ENCODE measurements at regions not wholly inside any gene's neighbourhood (a gene's known extent, or its start where the extent isn't known, plus 50 kb on each side); places are given as distances from the start of the nearest gene placed in this dataset.
"Not testable (repeated sequence)": the region's sequence is repeated elsewhere in the genome, so short reads cannot be mapped to it uniquely, and the experiment has no call there.

GRCh38 chr2:198874472-198874858 lies 583.3 kb downstream of the SATB2 start:
- H3K4me1 Mint-ChIP-seq: no peaks in the 10 kb centered on the region

GRCh38 chr2:198873503-198874471 lies 584.0 kb downstream of the SATB2 start:
- no peaks in the 10 kb centered on the region for H3K27me3 Mint-ChIP-seq
- no peak for ATAC-seq
- H3K4me1 Mint-ChIP-seq: no peaks in the 10 kb centered on the region
- no peak overlapping the region for H3K27ac Mint-ChIP-seq
- DNase-seq: no peak
- no peak overlapping the region for H3K4me3 Mint-ChIP-seq
- peaks cover 0 to 4% (median 0%) of the 10 kb centered on the region in 9 donors for H3K9me3 Mint-ChIP-seq
- POLR2A ChIA-PET: no interaction called here
- H3K36me3 Mint-ChIP-seq: no peaks in the 10 kb centered on the region

More at GRCh38 chr2:198874472-198874858, 583.3 kb downstream of the SATB2 start:
- Mint-ChIP-seq H3K27me3 (no peaks in the 10 kb centered on the region), H3K9me3 (peaks cover 0 to 4% (median 0%) of the 10 kb centered on the region in 9 donors), H3K36me3 (no peaks in the 10 kb centered on the region), H3K4me3 (no peak overlapping the region), H3K27ac (no peak overlapping the region)
- ATAC-seq: no peak
- DNase-seq: no peak
- POLR2A ChIA-PET: no interaction called here

- ATAC-seq (no peak), DNase-seq (no peak)
- H3K9me3 Mint-ChIP-seq: peaks cover 0 to 16% (median 9%) of the 10 kb centered on the region in 9 donors
- H3K27ac Mint-ChIP-seq: no peak overlapping the region
- POLR2A ChIA-PET: no interaction called here
- no peaks in the 10 kb centered on the region for H3K36me3 Mint-ChIP-seq
- no peaks in the 10 kb centered on the region for H3K4me1 Mint-ChIP-seq
- no peaks in the 10 kb centered on the region for H3K27me3 Mint-ChIP-seq
- no peak overlapping the region for H3K4me3 Mint-ChIP-seq
Observed at GRCh38 chr2:198863655-198864054, 594.1 kb downstream of the SATB2 start.

- ATAC-seq (no peak), DNase-seq (no peak)
- Mint-ChIP-seq H3K36me3 (peaks cover 0 to 4% (median 0%) of the 10 kb centered on the region in 3 donors), H3K27ac (no peak overlapping the region), H3K4me1 (no peaks in the 10 kb centered on the region), H3K9me3 (peaks cover 0 to 32% (median 10%) of the 10 kb centered on the region in 9 donors), H3K27me3 (no peaks in the 10 kb centered on the region), H3K4me3 (no peak overlapping the region)
- POLR2A ChIA-PET: no interaction called here
Observed at GRCh38 chr2:198861080-198861479, 596.7 kb downstream of the SATB2 start.

- Mint-ChIP-seq H3K36me3 (peaks cover 0 to 4% (median 0%) of the 10 kb centered on the region in 3 donors), H3K9me3 (peaks cover 0 to 46% (median 13%) of the 10 kb centered on the region in 9 donors), H3K27ac (no peak overlapping the region)
Observed at GRCh38 chr2:198857246-198857645, 600.5 kb downstream of the SATB2 start.

GRCh38 chr2:198855746-198856145 lies 602.0 kb downstream of the SATB2 start:
- DNase-seq, H3K27me3 Mint-ChIP-seq, H3K4me3 Mint-ChIP-seq, H3K4me1 Mint-ChIP-seq, H3K36me3 Mint-ChIP-seq, POLR2A ChIA-PET, H3K27ac Mint-ChIP-seq, ATAC-seq: not testable (repeated sequence)
- peaks cover 0 to 46% (median 14%) of the 10 kb centered on the region in 9 donors for H3K9me3 Mint-ChIP-seq

More at GRCh38 chr2:198857246-198857645, 600.5 kb downstream of the SATB2 start:
- no peak for DNase-seq
- Mint-ChIP-seq H3K27me3 (no peaks in the 10 kb centered on the region), H3K4me1 (no peaks in the 10 kb centered on the region), H3K4me3 (no peak overlapping the region)
- POLR2A ChIA-PET: no interaction called here
- ATAC-seq: no peak

GRCh38 chr2:198852248-198852647 lies 605.5 kb downstream of the SATB2 start:
- DNase-seq: no peak
- Mint-ChIP-seq H3K4me1 (no peaks in the 10 kb centered on the region), H3K4me3 (no peak overlapping the region), H3K9me3 (peaks cover 0 to 18% (median 8%) of the 10 kb centered on the region in 9 donors), H3K27me3 (no peaks in the 10 kb centered on the region), H3K27ac (no peak overlapping the region), H3K36me3 (peaks cover 0 to 4% (median 0%) of the 10 kb centered on the region in 3 donors)
- no peak for ATAC-seq
- POLR2A ChIA-PET: no interaction called here

- H3K9me3 Mint-ChIP-seq: peaks cover 0 to 14% (median 3%) of the 10 kb centered on the region in 9 donors
- POLR2A ChIA-PET: no interaction called here
- H3K27me3 Mint-ChIP-seq: no peaks in the 10 kb centered on the region
- no peak overlapping the region for H3K4me3 Mint-ChIP-seq
- H3K4me1 Mint-ChIP-seq: no peaks in the 10 kb centered on the region
- no peak overlapping the region for H3K27ac Mint-ChIP-seq
- H3K36me3 Mint-ChIP-seq: no peaks in the 10 kb centered on the region
- DNase-seq (no peak), ATAC-seq (no peak)
Observed at GRCh38 chr2:198825534-198825933, 632.2 kb downstream of the SATB2 start.

GRCh38 chr2:198817536-198817935 lies 640.2 kb downstream of the SATB2 start:
- Mint-ChIP-seq H3K4me3 (no peak overlapping the region), H3K4me1 (no peaks in the 10 kb centered on the region), H3K27ac (no peak overlapping the region), H3K27me3 (no peaks in the 10 kb centered on the region), H3K36me3 (no peaks in the 10 kb centered on the region), H3K9me3 (peaks cover 0 to 6% (median 3%) of the 10 kb centered on the region in 9 donors)
- ATAC-seq (no peak), DNase-seq (no peak)
- POLR2A ChIA-PET: no interaction called here

- no peak for DNase-seq
- H3K4me1 Mint-ChIP-seq: no peaks in the 10 kb centered on the region
- no peak overlapping the region for H3K27ac Mint-ChIP-seq
- no peak overlapping the region for H3K4me3 Mint-ChIP-seq
- POLR2A ChIA-PET: no interaction called here
- ATAC-seq: no peak
- H3K9me3 Mint-ChIP-seq: no peaks in the 10 kb centered on the region
- no peaks in the 10 kb centered on the region for H3K27me3 Mint-ChIP-seq
- H3K36me3 Mint-ChIP-seq: no peaks in the 10 kb centered on the region
Observed at GRCh38 chr2:198815626-198816025, 642.1 kb downstream of the SATB2 start.

GRCh38 chr2:198811198-198811597 lies 646.5 kb downstream of the SATB2 start:
- no peaks in the 10 kb centered on the region for H3K4me1 Mint-ChIP-seq
- H3K9me3 Mint-ChIP-seq: no peaks in the 10 kb centered on the region
- POLR2A ChIA-PET: no interaction called here
- DNase-seq (no peak), ATAC-seq (no peak)
- no peaks in the 10 kb centered on the region for H3K36me3 Mint-ChIP-seq
- H3K27ac Mint-ChIP-seq: no peak overlapping the region
- H3K27me3 Mint-ChIP-seq: no peaks in the 10 kb centered on the region
- no peak overlapping the region for H3K4me3 Mint-ChIP-seq

GRCh38 chr2:198809976-198810375 lies 647.8 kb downstream of the SATB2 start:
- no peak overlapping the region for H3K27ac Mint-ChIP-seq
- H3K27me3 Mint-ChIP-seq: no peaks in the 10 kb centered on the region
- POLR2A ChIA-PET: no interaction called here
- H3K4me1 Mint-ChIP-seq: no peaks in the 10 kb centered on the region
- ATAC-seq: no peak
- no peak overlapping the region for H3K4me3 Mint-ChIP-seq
- H3K9me3 Mint-ChIP-seq: peaks cover 0 to 2% (median 0%) of the 10 kb centered on the region in 9 donors
- H3K36me3 Mint-ChIP-seq: no peaks in the 10 kb centered on the region
- no peak for DNase-seq

- POLR2A ChIA-PET: no interaction called here
- ATAC-seq (no peak), DNase-seq (no peak)
- H3K4me1 Mint-ChIP-seq: no peaks in the 10 kb centered on the region
- no peak overlapping the region for H3K27ac Mint-ChIP-seq
- peaks cover 0 to 2% (median 0%) of the 10 kb centered on the region in 9 donors for H3K9me3 Mint-ChIP-seq
- H3K36me3 Mint-ChIP-seq: no peaks in the 10 kb centered on the region
- H3K4me3 Mint-ChIP-seq: no peak overlapping the region
- no peaks in the 10 kb centered on the region for H3K27me3 Mint-ChIP-seq
Observed at GRCh38 chr2:198807131-198807530, 650.6 kb downstream of the SATB2 start.
